ENCODE measurements at regions not wholly inside any gene's neighbourhood (a gene's known extent, or its start where the extent isn't known, plus 50 kb on each side); places are given as distances from the start of the nearest gene placed in this dataset.
A peak's percentile ranks its signal among the peaks of the same experiment; 100 is the strongest.
"Not testable (repeated sequence)": the region's sequence is repeated elsewhere in the genome, so short reads cannot be mapped to it uniquely, and the experiment has no call there.

DNA sequence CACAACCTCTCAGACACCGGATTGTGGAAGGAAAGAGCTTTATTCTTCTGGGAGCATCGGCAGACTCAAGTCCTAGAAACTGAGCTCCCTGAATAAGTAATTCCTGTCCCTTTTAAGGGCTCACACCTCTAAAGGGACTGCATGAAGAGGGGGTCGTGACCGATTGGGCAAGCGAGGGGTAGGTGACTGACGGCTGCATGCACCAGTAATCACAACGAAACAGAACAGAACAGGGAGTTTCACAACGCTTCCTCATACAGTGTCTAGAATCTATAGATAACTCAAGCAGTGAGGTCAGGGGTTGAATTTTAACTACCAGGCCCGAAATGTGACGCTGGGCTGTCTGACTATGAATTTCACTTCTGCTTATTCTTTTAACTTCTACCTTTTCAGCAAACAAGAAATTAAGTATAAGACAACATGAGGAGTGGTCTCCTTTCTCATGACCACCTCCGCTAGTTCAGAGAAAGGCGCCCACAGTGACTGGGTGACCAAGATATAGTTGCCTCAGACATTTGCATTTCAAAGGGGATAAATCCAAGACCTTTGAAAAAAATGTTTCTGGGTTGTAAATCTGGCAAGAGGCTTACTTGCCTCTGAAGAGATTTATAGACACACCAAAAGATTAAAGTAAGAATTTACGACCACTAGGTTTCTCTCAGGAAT lies 88.4 kb upstream of the ATF7IP2 start:
- DNase-seq (ENCODE audit: insufficient read length, low spot score): peak; percentile 48
- peak; percentile 97 for TF ChIP-seq SPI1 (IDR thresholded peaks at IDR 0.05; ENCODE audit: low read depth, low read length)
- TF ChIP-seq POLR2A (IDR thresholded peaks at IDR 0.05; ENCODE audit: low read depth, low read length): no peak
- peak; percentile 64 for TF ChIP-seq PAX5 (IDR thresholded peaks at IDR 0.05; ENCODE audit: insufficient read depth, low read length, severe bottlenecking)
- TF ChIP-seq POLR2AphosphoS5 (IDR thresholded peaks at IDR 0.05; ENCODE audit: low read depth, low read length): no peak
- TF ChIP-seq TAF1 (IDR thresholded peaks at IDR 0.05; ENCODE audit: low read depth, low read length): peak; percentile 61; the same call in 1 of the 2 replicates
- peak; percentile 63; the same call in 1 of the 2 replicates for TF ChIP-seq POU2F2 (IDR thresholded peaks at IDR 0.05; ENCODE audit: low read depth, low read length)
- FAIRE-seq: peak; percentile 96

DNA sequence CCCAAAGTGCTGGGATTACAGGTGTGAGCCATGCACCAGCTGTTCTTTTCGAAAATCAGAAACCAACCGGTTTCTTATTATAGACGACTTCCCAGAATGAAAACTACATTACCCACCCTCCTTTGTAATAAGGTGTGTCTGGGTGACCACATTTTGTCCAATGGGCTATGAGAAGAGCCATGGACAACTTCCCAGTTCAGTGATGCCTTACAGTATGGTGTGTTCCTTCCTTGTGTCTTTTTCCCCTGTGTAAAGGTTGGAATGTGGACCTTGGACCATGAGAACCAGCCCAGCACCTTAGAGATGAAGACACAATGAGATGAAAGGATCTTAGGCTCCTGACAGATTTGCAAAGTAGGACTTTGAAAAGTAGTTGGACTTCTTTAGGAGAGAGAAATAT lies 85.0 kb upstream of the ATF7IP2 start:
- no peak for DNase-seq (ENCODE audit: insufficient read length, low spot score)
- no peak for FAIRE-seq
- TF ChIP-seq POLR2A (IDR thresholded peaks at IDR 0.05; ENCODE audit: low read depth, low read length) (no peak), POU2F2 (IDR thresholded peaks at IDR 0.05; ENCODE audit: low read depth, low read length) (no peak), PAX5 (IDR thresholded peaks at IDR 0.05; ENCODE audit: insufficient read depth, low read length, severe bottlenecking) (no peak), SPI1 (IDR thresholded peaks at IDR 0.05; ENCODE audit: low read depth, low read length) (no peak), POLR2AphosphoS5 (IDR thresholded peaks at IDR 0.05; ENCODE audit: low read depth, low read length) (no peak), TAF1 (IDR thresholded peaks at IDR 0.05; ENCODE audit: low read depth, low read length) (no peak)

DNA sequence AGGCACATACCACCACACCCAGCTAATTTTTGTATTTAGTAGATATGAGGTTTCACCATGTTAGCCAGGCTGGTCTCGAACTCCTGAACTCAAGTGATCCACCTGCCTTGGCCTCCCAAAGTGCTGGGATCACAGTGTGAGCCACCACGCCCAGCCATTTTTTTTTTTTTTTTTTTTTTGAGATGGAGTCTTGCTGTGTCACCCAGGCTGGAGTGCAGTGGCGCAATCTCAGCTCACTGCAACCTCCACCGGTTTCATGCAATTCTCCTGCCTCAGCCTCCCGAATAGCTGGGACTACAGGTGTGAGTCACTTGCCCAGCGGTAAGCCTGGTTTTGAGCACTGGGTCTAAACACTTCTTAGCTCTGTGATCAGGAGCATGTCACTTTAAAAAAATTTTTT lies 84.3 kb upstream of the ATF7IP2 start:
- not testable (repeated sequence) for DNase-seq (ENCODE audit: insufficient read length, low spot score); FAIRE-seq

DNA sequence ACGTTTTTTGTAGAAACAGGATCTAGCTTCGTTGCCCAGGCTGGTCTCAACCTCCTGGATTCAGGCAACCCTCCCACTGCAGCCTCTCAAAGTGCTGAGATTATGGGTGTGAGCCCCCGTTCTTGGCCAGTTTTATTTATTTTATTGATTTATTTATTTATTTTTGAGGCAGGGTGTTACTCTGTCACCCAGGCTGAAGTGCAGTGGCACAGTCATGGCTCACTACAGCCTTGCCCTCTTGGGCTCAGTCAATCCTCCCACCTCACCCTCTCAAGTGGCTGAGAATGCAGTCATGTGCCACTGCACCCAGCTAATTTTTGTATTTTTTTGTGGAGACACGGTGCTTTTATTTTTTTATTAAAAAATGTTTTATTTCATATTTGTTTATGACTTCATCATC lies 79.9 kb upstream of the ATF7IP2 start:
- DNase-seq (ENCODE audit: insufficient read length, low spot score): no peak
- TF ChIP-seq POLR2A (IDR thresholded peaks at IDR 0.05; ENCODE audit: low read depth, low read length) (no peak), SPI1 (IDR thresholded peaks at IDR 0.05; ENCODE audit: low read depth, low read length) (no peak), POLR2AphosphoS5 (IDR thresholded peaks at IDR 0.05; ENCODE audit: low read depth, low read length) (no peak), TAF1 (IDR thresholded peaks at IDR 0.05; ENCODE audit: low read depth, low read length) (no peak), POU2F2 (IDR thresholded peaks at IDR 0.05; ENCODE audit: low read depth, low read length) (no peak), PAX5 (IDR thresholded peaks at IDR 0.05; ENCODE audit: insufficient read depth, low read length, severe bottlenecking) (no peak)
- no peak for FAIRE-seq

DNA sequence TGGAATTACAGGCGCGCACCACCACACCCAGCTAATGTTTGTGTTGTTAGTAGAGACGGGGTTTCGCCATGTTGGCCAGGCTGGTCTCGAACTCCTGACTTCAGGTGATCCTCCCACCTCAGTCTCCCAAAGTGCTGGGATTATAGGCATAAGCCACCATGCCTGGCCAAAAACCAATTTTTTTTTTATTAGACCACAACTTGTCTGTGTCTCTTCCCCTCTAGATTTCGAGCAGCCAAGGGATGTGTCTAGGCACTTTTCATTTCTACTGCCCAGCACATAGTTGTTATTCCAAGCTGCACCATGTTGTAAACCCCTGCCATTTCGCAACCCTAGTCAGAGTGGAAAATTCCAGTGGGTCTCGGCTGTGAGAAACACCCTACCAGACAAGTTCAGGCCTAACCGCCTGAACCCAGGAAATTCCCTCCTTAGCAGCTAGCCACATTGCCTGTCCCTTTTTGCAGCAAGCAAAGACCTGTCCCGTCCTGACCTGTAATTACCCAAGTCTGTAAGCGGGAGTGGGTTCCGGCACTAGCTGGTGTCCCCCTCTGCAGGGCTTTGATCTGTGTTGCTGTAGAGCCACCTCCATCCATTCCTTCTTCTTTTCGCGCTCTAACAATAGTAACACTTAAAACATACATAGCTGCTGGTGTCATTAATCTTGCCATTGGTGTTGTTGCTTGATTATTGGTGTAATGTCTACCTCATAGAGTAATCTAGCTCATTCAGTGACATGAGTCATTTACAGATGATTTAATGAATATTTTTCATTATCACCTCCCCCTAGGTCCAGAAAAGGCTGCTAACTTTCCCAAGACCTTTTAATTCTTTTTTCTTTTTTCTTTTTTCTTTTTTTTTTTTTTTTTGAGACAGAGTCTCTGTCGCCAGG lies 77.3 kb upstream of the ATF7IP2 start:
- TF ChIP-seq POLR2AphosphoS5 (IDR thresholded peaks at IDR 0.05; ENCODE audit: low read depth, low read length): no peak
- no peak for DNase-seq (ENCODE audit: insufficient read length, low spot score)
- peak; percentile 33 for FAIRE-seq

DNA sequence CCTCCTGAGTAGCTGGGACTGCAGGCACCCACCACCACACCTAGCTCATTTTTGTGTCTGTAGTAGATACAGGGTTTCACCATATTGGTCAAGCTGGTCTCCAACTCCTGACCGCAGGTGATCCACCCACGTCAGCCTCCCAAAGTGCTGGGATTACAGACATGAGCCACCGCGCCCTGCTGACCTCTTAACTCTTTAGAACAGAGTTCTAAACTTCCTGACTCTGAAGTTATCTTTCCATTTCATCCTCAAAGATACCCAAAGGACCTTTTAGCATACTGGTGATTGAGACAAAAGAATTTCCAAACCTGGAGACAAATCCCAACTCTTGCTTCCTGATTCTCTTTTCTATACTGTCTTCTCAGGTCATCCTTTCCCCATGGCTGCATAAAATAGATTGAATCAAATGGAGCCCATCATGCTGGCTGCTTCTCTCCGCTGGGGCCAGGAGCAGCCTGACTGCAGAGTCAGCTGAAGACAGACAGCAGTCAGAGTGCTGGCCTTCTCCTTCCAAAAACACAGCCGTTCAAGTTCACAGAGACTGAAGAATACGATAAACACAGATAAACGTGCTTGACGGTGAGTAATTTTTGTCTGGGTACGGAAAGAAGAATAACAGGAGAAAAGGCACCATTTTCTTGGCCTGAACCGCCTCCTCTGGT lies 76.5 kb upstream of the ATF7IP2 start:
- TF ChIP-seq PAX5 (IDR thresholded peaks at IDR 0.05; ENCODE audit: insufficient read depth, low read length, severe bottlenecking) (no peak), SPI1 (IDR thresholded peaks at IDR 0.05; ENCODE audit: low read depth, low read length) (no peak), TAF1 (IDR thresholded peaks at IDR 0.05; ENCODE audit: low read depth, low read length) (no peak), POU2F2 (IDR thresholded peaks at IDR 0.05; ENCODE audit: low read depth, low read length) (no peak), POLR2A (IDR thresholded peaks at IDR 0.05; ENCODE audit: low read depth, low read length) (no peak)
- DNase-seq (ENCODE audit: insufficient read length, low spot score): no peak
- FAIRE-seq: no peak

DNA sequence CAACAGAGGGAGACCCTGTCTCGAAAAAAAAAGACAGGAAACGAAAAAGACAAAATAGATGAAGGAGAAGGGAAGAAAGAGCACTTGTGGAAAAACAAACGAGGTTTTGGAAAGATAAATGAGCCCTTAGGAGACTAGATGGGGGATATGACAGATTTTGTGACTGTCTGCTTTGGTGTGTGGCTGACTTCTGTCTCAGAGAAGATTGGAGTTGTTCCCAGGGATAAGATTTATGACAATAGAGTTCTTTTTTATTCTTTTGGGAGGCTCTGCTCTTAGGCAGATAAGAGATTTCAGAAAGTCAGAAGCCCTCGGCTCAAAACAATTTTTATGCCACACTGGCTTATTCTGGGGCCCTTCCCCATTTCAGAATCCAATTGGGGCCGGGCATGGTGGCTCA lies 73.9 kb upstream of the ATF7IP2 start:
- DNase-seq (ENCODE audit: insufficient read length, low spot score): no peak
- FAIRE-seq: no peak
- no peak for TF ChIP-seq TAF1 (IDR thresholded peaks at IDR 0.05; ENCODE audit: low read depth, low read length)
- no peak for TF ChIP-seq POLR2AphosphoS5 (IDR thresholded peaks at IDR 0.05; ENCODE audit: low read depth, low read length)
- no peak for TF ChIP-seq POU2F2 (IDR thresholded peaks at IDR 0.05; ENCODE audit: low read depth, low read length)
- TF ChIP-seq SPI1 (IDR thresholded peaks at IDR 0.05; ENCODE audit: low read depth, low read length): no peak
- TF ChIP-seq PAX5 (IDR thresholded peaks at IDR 0.05; ENCODE audit: insufficient read depth, low read length, severe bottlenecking): no peak
- TF ChIP-seq POLR2A (IDR thresholded peaks at IDR 0.05; ENCODE audit: low read depth, low read length): no peak

DNA sequence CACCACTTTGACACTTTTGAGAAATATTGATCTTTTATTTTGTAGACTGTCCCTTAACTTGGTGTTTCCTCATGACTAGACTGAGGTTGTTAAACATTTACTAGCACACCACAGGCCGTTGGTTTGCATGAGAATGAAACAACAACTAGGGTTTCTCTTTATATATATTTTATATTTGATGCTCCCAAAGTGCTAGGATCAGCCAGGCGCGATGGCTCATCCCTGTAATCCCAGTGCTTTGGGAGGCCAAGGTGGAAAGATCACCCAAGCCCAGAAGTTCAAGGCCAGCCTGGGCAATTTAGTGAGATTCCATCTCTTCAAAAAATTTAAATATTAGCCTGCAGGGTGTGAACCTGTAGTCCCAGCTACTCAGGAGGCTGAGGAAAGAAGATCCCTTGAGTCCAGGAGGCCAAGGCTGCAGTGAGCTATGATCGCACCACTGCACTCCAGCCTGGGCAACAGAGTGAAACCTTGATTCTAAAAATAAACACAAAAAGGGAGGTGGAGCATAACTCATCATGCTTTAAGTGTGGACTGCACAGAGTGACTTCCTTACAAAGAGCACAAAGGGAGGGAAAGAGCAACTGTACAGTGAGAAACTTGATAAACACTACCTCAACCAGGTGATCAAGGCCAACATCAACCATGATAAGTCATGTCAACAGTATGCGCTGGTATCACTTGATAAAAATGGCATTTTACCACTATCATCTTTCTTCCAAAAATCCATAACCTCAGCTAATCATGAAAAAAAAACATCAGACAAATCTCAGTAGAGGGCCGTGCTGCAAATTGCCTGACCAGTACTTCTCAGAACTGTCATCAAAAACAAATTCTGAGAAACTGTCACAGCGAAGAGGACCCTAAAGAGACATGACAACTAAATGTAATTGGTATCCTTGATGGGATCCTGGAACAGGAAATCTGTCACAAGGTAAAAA lies 72.8 kb upstream of the ATF7IP2 start:
- FAIRE-seq (peak; percentile 5), DNase-seq (ENCODE audit: insufficient read length, low spot score) (no peak)
- no peak for TF ChIP-seq POLR2AphosphoS5 (IDR thresholded peaks at IDR 0.05; ENCODE audit: low read depth, low read length)
- TF ChIP-seq SPI1 (IDR thresholded peaks at IDR 0.05; ENCODE audit: low read depth, low read length): peak; percentile 41
- peak; percentile 16 for TF ChIP-seq PAX5 (IDR thresholded peaks at IDR 0.05; ENCODE audit: insufficient read depth, low read length, severe bottlenecking)

DNA sequence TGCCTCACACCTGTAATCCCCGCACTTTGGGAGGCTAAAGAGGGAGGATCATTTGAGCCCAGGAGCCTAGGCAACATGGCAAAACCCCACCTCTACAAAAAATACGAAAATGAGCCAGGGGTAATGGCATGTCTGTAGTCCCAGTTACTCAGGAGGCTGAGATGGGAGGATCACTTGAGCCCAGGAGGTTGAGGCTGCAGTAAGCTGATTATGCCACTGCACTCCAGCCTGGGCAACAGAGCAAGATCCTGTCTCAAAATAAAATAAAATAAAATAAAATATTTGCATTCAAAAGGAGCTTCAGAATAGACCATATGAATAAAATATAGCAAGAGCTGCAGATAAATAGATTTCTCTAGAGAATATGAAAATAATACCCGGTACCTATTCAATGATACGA lies 71.5 kb upstream of the ATF7IP2 start:
- DNase-seq (ENCODE audit: insufficient read length, low spot score): no peak
- FAIRE-seq: no peak
- TF ChIP-seq POLR2A (IDR thresholded peaks at IDR 0.05; ENCODE audit: low read depth, low read length): no peak
- no peak for TF ChIP-seq SPI1 (IDR thresholded peaks at IDR 0.05; ENCODE audit: low read depth, low read length)
- no peak for TF ChIP-seq POLR2AphosphoS5 (IDR thresholded peaks at IDR 0.05; ENCODE audit: low read depth, low read length)
- no peak for TF ChIP-seq TAF1 (IDR thresholded peaks at IDR 0.05; ENCODE audit: low read depth, low read length)
- no peak for TF ChIP-seq POU2F2 (IDR thresholded peaks at IDR 0.05; ENCODE audit: low read depth, low read length)
- no peak for TF ChIP-seq PAX5 (IDR thresholded peaks at IDR 0.05; ENCODE audit: insufficient read depth, low read length, severe bottlenecking)

All from GM12891 (cell line).